CD4-positive, alpha-beta T cell treated with Interleukin-17A for 1 hour (primary cell): ENCODE measurements at regions not wholly inside any gene's neighbourhood (a gene's known extent, or its start where the extent isn't known, plus 50 kb on each side); places are given as distances from the start of the nearest gene placed in this dataset.

ENCODE experiments used
- DNase-seq: peaks from one replicate; pipeline ENCODE4 v3.0.0-alpha.2; 2020

DNA sequence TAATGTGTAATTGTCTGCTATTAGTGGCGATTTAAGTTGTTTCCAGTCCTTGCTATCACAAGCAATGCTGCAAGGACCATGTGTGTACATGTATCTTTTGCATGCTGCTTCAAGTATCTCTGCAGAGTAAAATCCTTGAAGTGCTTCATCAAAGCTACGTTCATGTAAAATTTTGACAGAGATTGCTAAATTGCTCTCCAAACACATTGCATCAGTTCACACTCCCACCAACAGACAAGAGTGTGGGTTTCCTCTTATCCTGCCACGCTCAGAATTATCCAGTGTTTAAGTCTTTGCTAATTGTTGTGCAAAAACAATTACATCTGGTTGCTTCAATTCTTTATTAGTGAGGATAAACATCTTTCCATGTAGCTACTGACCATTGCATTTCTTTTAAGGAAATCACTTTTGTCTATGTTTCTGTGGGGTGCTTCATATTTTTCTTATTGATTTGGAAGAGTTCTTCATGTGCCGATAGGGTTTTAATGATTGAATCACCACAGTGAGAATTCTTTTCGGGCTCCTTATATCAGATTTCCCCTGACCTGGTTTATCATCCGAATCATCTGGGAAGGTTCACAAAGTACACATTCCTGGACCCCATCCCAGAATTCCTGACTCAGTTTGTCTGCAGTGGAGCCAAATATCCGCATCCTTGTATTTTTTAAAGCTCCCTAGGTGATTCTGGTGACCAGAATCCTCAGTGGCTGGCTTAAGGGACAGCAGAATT, 56.3 kb upstream of the GALNT2 start:
- no peak for DNase-seq

DNA sequence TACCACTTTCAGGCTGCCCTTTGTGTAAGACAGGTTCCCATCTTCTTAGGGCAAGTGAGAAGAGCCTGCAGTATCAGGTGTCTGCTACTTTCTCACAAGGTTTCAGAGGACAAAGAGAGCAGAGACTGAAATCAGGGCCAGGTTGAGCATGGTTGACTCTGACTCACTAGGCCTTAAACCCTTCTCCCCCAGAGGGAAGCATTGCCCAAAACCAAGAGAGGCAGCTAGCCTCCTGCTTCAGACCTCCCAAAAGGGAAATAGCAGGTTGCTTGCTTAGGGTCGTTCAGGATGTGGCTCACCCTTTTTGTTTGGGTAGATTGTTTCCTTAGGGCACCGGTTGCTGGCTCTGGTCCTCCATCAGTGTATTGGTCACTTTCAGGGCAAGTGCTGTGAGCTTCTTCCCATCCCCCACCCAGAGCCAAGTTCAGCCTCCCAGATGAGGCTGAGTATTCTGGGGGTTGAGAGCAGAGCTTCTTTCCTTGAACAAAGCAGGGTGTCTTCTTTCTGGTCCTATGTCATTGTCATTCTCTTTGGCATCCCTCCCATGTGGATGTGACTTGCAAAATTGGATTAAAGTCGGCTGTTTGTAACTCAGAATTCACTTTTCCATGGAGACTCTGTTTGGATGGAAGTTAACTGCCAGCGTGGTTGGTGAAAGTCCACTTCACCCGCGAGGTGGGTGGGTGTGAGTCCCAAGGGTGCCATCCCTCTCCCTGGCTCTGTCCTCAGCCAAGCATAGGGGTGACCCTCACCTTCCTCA, 55.5 kb upstream of the GALNT2 start:
- no peak for DNase-seq

- DNase-seq, result no peak
These were observed 55.0 kb upstream of the GALNT2 start for GRCh38 chr1:230012093-230012393.

GRCh38 chr1:230012741-230013140, 54.3 kb upstream of the GALNT2 start:
- no peak for DNase-seq

DNA sequence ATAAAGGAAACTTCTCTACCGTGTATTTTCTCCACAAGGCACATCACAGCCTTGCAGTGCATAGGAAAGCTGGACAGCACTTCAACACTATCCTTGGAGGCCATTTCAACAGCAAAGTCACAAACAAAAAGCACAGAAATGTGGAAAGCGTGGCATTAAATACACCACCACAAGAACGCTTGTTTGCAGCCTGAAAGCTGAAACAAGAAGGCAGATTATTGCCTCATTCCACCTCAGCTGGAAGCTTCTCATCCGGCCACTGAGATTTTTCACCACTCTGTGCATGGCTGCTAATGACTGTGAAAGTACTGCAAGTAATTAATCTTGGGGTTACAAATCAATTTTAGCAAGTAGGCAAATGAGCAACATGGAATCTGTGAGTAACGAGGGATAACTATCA, 50.9 kb upstream of the GALNT2 start:
- no peak for DNase-seq
